Smooth muscle cell (in vitro differentiated cells): ENCODE measurements at regions not wholly inside any gene's neighbourhood (a gene's known extent, or its start where the extent isn't known, plus 50 kb on each side); places are given as distances from the start of the nearest gene placed in this dataset. TPM values are rescaled to one million over a fixed set of nuclear protein-coding genes. Genes with fewer than 3 reads are reported as not detected.

Experiments used
- small RNA-seq: library from RNA; depleted of rRNA; stranded (forward); fragments of <200 nt; gene quantifications from one replicate; pipeline ENCODE3, GENCODE V24; 2014

Small RNA genes in the stretch of these regions (small RNA-seq; reads per million reads assigned to genes)
- gene RF00428, result not detected
- not detected for gene RNA5SP374
